K562 (cell line): ENCODE measurements at regions not wholly inside any gene's neighbourhood (a gene's known extent, or its start where the extent isn't known, plus 50 kb on each side); places are given as distances from the start of the nearest gene placed in this dataset.

Experiments
- ASH1L ChIP-seq: fragments of 450-650 bp; IDR thresholded peaks from 2 replicates; pipeline ENCODE4 v1.6.1; 2018; ENCODE audit warnings: borderline replicate concordance, mild to moderate bottlenecking, low read depth; ENCODE audit not compliant: partially characterized antibody
- EWSR1 ChIP-seq: fragments of 450-650 bp; IDR thresholded peaks from 2 replicates; pipeline ENCODE4 v1.6.1; 2018; ENCODE audit warnings: borderline replicate concordance, mild to moderate bottlenecking, low read depth, moderate library complexity; ENCODE audit not compliant: partially characterized antibody
- FOXA3 ChIP-seq, 2 experiments: fragments of 450-650 bp in 1 of 2; sonication (generic) in 1 of 2; formaldehyde crosslinking; IDR thresholded peaks in 1 of 2; conservative IDR thresholded peaks in 1 of 2; 2 replicates each; pipeline versions ENCODE4 v1.4.0 to v1.8.0; 2020 to 2022; ENCODE audit warnings: mild to moderate bottlenecking in 2 of 2, missing genetic modification reagents in 1 of 2
- MEF2D ChIP-seq: conservative IDR thresholded peaks from 2 replicates; pipeline ENCODE4 v1.6.1; 2016; ENCODE audit warnings: low read depth, missing genetic modification characterization, missing compliant biosample characterization
- MXI1 ChIP-seq: IDR thresholded peaks from 2 replicates; pipeline ENCODE4 v1.6.1; 2011; ENCODE audit warnings: low read depth, mild to moderate bottlenecking, improper control_type of control experiment, low read length
- NR2F6 ChIP-seq: fragments of 450-650 bp; formaldehyde crosslinking; IDR thresholded peaks from 2 replicates; pipeline ENCODE4 v1.4.0; 2020; ENCODE audit warnings: mild to moderate bottlenecking
- XRCC3 ChIP-seq: fragments of 450-650 bp; IDR thresholded peaks from 2 replicates; pipeline ENCODE4 v1.6.1; 2017; ENCODE audit warnings: mild to moderate bottlenecking, moderate library complexity
- TF ChIP-seq, protein P1 (sequence below): fragments of 200-600 bp; sonication (generic); IDR thresholded peaks from one replicate; pipeline ENCODE4 v1.6.1; 2012; ENCODE audit warnings: mild to moderate bottlenecking, low read depth, low read length, inconsistent platforms
- TF ChIP-seq, protein P2 (sequence below): fragments of 450-650 bp; IDR thresholded peaks from 2 replicates; pipeline ENCODE4 v1.6.1; 2016; ENCODE audit warnings: missing biosample characterization, missing genetic modification characterization
- TF ChIP-seq, protein P3 (sequence below): fragments of 250-450 bp; sonication (Bioruptor Pico); IDR thresholded peaks from 2 replicates; pipeline ENCODE4 v1.4.0; 2020; ENCODE audit warnings: mild to moderate bottlenecking, moderate library complexity, borderline replicate concordance

DNA sequence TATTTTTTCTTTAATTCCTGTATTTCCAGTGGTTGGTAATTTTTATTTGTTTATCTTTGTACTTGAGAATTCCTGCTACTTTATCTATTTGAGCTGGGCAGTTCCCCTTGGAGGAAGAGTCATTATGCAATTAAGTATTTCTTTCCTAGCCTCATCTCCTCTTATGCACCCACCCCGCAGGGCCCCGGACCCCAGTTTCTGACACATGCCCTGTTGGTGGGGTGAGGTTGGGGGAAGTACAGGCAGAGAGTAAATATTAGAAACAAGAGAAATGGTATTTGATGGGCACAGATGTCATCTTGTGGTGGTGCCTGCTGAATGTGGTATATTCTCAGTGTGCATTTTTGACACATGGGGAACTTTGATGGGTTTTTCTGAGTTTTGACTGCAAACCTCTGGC, 602.7 kb upstream of the NOX3 start (continued):
- TF ChIP-seq, protein P1, sequence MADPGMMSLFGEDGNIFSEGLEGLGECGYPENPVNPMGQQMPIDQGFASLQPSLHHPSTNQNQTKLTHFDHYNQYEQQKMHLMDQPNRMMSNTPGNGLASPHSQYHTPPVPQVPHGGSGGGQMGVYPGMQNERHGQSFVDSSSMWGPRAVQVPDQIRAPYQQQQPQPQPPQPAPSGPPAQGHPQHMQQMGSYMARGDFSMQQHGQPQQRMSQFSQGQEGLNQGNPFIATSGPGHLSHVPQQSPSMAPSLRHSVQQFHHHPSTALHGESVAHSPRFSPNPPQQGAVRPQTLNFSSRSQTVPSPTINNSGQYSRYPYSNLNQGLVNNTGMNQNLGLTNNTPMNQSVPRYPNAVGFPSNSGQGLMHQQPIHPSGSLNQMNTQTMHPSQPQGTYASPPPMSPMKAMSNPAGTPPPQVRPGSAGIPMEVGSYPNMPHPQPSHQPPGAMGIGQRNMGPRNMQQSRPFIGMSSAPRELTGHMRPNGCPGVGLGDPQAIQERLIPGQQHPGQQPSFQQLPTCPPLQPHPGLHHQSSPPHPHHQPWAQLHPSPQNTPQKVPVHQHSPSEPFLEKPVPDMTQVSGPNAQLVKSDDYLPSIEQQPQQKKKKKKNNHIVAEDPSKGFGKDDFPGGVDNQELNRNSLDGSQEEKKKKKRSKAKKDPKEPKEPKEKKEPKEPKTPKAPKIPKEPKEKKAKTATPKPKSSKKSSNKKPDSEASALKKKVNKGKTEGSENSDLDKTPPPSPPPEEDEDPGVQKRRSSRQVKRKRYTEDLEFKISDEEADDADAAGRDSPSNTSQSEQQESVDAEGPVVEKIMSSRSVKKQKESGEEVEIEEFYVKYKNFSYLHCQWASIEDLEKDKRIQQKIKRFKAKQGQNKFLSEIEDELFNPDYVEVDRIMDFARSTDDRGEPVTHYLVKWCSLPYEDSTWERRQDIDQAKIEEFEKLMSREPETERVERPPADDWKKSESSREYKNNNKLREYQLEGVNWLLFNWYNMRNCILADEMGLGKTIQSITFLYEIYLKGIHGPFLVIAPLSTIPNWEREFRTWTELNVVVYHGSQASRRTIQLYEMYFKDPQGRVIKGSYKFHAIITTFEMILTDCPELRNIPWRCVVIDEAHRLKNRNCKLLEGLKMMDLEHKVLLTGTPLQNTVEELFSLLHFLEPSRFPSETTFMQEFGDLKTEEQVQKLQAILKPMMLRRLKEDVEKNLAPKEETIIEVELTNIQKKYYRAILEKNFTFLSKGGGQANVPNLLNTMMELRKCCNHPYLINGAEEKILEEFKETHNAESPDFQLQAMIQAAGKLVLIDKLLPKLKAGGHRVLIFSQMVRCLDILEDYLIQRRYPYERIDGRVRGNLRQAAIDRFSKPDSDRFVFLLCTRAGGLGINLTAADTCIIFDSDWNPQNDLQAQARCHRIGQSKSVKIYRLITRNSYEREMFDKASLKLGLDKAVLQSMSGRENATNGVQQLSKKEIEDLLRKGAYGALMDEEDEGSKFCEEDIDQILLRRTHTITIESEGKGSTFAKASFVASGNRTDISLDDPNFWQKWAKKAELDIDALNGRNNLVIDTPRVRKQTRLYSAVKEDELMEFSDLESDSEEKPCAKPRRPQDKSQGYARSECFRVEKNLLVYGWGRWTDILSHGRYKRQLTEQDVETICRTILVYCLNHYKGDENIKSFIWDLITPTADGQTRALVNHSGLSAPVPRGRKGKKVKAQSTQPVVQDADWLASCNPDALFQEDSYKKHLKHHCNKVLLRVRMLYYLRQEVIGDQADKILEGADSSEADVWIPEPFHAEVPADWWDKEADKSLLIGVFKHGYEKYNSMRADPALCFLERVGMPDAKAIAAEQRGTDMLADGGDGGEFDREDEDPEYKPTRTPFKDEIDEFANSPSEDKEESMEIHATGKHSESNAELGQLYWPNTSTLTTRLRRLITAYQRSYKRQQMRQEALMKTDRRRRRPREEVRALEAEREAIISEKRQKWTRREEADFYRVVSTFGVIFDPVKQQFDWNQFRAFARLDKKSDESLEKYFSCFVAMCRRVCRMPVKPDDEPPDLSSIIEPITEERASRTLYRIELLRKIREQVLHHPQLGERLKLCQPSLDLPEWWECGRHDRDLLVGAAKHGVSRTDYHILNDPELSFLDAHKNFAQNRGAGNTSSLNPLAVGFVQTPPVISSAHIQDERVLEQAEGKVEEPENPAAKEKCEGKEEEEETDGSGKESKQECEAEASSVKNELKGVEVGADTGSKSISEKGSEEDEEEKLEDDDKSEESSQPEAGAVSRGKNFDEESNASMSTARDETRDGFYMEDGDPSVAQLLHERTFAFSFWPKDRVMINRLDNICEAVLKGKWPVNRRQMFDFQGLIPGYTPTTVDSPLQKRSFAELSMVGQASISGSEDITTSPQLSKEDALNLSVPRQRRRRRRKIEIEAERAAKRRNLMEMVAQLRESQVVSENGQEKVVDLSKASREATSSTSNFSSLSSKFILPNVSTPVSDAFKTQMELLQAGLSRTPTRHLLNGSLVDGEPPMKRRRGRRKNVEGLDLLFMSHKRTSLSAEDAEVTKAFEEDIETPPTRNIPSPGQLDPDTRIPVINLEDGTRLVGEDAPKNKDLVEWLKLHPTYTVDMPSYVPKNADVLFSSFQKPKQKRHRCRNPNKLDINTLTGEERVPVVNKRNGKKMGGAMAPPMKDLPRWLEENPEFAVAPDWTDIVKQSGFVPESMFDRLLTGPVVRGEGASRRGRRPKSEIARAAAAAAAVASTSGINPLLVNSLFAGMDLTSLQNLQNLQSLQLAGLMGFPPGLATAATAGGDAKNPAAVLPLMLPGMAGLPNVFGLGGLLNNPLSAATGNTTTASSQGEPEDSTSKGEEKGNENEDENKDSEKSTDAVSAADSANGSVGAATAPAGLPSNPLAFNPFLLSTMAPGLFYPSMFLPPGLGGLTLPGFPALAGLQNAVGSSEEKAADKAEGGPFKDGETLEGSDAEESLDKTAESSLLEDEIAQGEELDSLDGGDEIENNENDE: no peak
- TF ChIP-seq MEF2D (tag) (no peak), ASH1L (no peak), FOXA3 (CRISPR knock-in tag; conservative IDR thresholded peaks at IDR 0.05 in 1 of 2, IDR thresholded peaks at IDR 0.05 in 1 of 2) (no peak), NR2F6 (no peak), MXI1 (no peak), EWSR1 (no peak), XRCC3 (no peak)
- TF ChIP-seq, protein P2, sequence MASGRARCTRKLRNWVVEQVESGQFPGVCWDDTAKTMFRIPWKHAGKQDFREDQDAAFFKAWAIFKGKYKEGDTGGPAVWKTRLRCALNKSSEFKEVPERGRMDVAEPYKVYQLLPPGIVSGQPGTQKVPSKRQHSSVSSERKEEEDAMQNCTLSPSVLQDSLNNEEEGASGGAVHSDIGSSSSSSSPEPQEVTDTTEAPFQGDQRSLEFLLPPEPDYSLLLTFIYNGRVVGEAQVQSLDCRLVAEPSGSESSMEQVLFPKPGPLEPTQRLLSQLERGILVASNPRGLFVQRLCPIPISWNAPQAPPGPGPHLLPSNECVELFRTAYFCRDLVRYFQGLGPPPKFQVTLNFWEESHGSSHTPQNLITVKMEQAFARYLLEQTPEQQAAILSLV (tag): no peak
- TF ChIP-seq, protein P3, sequence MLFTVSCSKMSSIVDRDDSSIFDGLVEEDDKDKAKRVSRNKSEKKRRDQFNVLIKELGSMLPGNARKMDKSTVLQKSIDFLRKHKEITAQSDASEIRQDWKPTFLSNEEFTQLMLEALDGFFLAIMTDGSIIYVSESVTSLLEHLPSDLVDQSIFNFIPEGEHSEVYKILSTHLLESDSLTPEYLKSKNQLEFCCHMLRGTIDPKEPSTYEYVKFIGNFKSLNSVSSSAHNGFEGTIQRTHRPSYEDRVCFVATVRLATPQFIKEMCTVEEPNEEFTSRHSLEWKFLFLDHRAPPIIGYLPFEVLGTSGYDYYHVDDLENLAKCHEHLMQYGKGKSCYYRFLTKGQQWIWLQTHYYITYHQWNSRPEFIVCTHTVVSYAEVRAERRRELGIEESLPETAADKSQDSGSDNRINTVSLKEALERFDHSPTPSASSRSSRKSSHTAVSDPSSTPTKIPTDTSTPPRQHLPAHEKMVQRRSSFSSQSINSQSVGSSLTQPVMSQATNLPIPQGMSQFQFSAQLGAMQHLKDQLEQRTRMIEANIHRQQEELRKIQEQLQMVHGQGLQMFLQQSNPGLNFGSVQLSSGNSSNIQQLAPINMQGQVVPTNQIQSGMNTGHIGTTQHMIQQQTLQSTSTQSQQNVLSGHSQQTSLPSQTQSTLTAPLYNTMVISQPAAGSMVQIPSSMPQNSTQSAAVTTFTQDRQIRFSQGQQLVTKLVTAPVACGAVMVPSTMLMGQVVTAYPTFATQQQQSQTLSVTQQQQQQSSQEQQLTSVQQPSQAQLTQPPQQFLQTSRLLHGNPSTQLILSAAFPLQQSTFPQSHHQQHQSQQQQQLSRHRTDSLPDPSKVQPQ (CRISPR knock-in tag): no peak
